Upper lobe of left lung (tissue), 4 donors: ENCODE measurements at regions not wholly inside any gene's neighbourhood (a gene's known extent, or its start where the extent isn't known, plus 50 kb on each side); places are given as distances from the start of the nearest gene placed in this dataset.

ENCODE experiments used
- CTCF ChIP-seq, 6 experiments: fragments of 450-650 bp in 4 of 6; fragments of 200-600 bp in 2 of 6; sonication (generic) in 2 of 6; IDR thresholded peaks; one replicate each; pipeline ENCODE4 v1.5.1; 2016 to 2019; ENCODE audit warnings: antibody characterized with exemption in 6 of 6
- POLR2A ChIP-seq, 4 donors: fragments of 450-650 bp; IDR thresholded peaks; one replicate each; pipeline ENCODE4 v1.5.1; 2016 to 2017; ENCODE audit warnings: antibody characterized with exemption in 4 of 4, mild to moderate bottlenecking in 2 of 4
- POLR2AphosphoS5 ChIP-seq, 2 donors: sonication (generic); formaldehyde crosslinking; IDR thresholded peaks; one replicate each; pipeline ENCODE4 v1.5.1; 2017; ENCODE audit warnings: antibody characterized with exemption in 2 of 2

- no peak for TF ChIP-seq CTCF (IDR thresholded peaks at IDR 0.05)
- no peak for TF ChIP-seq POLR2AphosphoS5 (IDR thresholded peaks at IDR 0.05)
- no peak for TF ChIP-seq POLR2A (IDR thresholded peaks at IDR 0.05)
Measured at GRCh38 chr3:103365467-103365866, 930.7 kb downstream of the ZPLD1 start.
